BJ (cell line): ENCODE measurements at regions not wholly inside any gene's neighbourhood (a gene's known extent, or its start where the extent isn't known, plus 50 kb on each side); places are given as distances from the start of the nearest gene placed in this dataset.
"Not testable (repeated sequence)": the region's sequence is repeated elsewhere in the genome, so short reads cannot be mapped to it uniquely, and the experiment has no call there.

Experiments used
- CTCF ChIA-PET: fragments of 350-600 bp; formaldehyde crosslinking; extraction: SDS; loops from one replicate; lab custom pipeline; 2021; ENCODE audit warnings: antibody characterized with exemption, inconsistent platforms; lab: Yijun Ruan, JAX
- POLR2A ChIA-PET: fragments of 300-600 bp; sonication (Branson Sonifier 250); formaldehyde crosslinking; extraction: SDS; loops from one replicate; lab custom pipeline; 2021; ENCODE audit warnings: antibody characterized with exemption; lab: Charles Lee
- DNase-seq: peaks from one replicate; pipeline ENCODE4 v3.0.0-alpha.2; 2011; ENCODE audit warnings: low read depth
- H3K27me3 ChIP-seq: 2 replicates; pipeline ENCODE4 v1.6.0; 2011; ENCODE audit warnings: low read length; ENCODE audit not compliant: control insufficient read depth, insufficient read depth
- H3K36me3 ChIP-seq: 2 replicates; pipeline ENCODE4 v1.5.1; 2011; ENCODE audit warnings: low read length; ENCODE audit not compliant: control insufficient read depth, insufficient read depth
- H3K4me3 ChIP-seq: 2 replicates; pipeline ENCODE4 v1.5.1; 2011; ENCODE audit warnings: low read depth, mild to moderate bottlenecking, control low read depth, low read length
- CTCF ChIP-seq: IDR thresholded peaks from 2 replicates; pipeline ENCODE4 v1.5.1; 2011; ENCODE audit warnings: low read depth, mild to moderate bottlenecking, control low read depth, inconsistent platforms, low read length, moderate library complexity; ENCODE audit not compliant: insufficient read depth

- CTCF ChIA-PET = interaction anchor here (1.1 kb wide), 1 partner anchor 15 kb away, joined by 5 read pairs; no protein-coding TSS in a partner anchor
These were observed 103.3 kb downstream of the DEFB131A start for GRCh38 chr4:9547470-9547869.

GRCh38 chr4:9556076-9556475, 111.9 kb downstream of the DEFB131A start:
- DNase-seq, H3K4me3 ChIP-seq, POLR2A ChIA-PET, H3K36me3 ChIP-seq, CTCF ChIA-PET, H3K27me3 ChIP-seq: not testable (repeated sequence)

More at GRCh38 chr4:9547470-9547869, 103.3 kb downstream of the DEFB131A start:
- POLR2A ChIA-PET, DNase-seq, H3K36me3 ChIP-seq, H3K4me3 ChIP-seq, H3K27me3 ChIP-seq: not testable (repeated sequence)

GRCh38 chr4:9577869-9578268, 133.7 kb downstream of the DEFB131A start:
- CTCF ChIA-PET, DNase-seq, H3K36me3 ChIP-seq, H3K4me3 ChIP-seq, H3K27me3 ChIP-seq, POLR2A ChIA-PET: not testable (repeated sequence)

- H3K4me3 ChIP-seq, DNase-seq, CTCF ChIA-PET, POLR2A ChIA-PET, H3K36me3 ChIP-seq, H3K27me3 ChIP-seq: not testable (repeated sequence)
These were observed 138.7 kb downstream of the DEFB131A start for GRCh38 chr4:9582880-9583279.

GRCh38 chr4:9592010-9592409, 147.8 kb downstream of the DEFB131A start:
- POLR2A ChIA-PET = no interaction called here
- no peaks in the 10 kb centered on the region for H3K27me3 ChIP-seq
- no peaks in the 10 kb centered on the region for H3K36me3 ChIP-seq
- no peak for DNase-seq
- no peak for TF ChIP-seq CTCF
- no peak overlapping the region for H3K4me3 ChIP-seq
- CTCF ChIA-PET = no interaction called here

- H3K4me3 ChIP-seq = no peak overlapping the region
- TF ChIP-seq CTCF = no peak
- DNase-seq = no peak
- ChIA-PET POLR2A (no interaction called here), CTCF (no interaction called here)
- H3K36me3 ChIP-seq = no peaks in the 10 kb centered on the region
- no peaks in the 10 kb centered on the region for H3K27me3 ChIP-seq
These were observed 150.7 kb downstream of the DEFB131A start for GRCh38 chr4:9594948-9595347.

GRCh38 chr4:9595531-9595930, 151.3 kb downstream of the DEFB131A start:
- H3K36me3 ChIP-seq, DNase-seq, POLR2A ChIA-PET, CTCF ChIA-PET, H3K27me3 ChIP-seq, H3K4me3 ChIP-seq: not testable (repeated sequence)

- ChIA-PET POLR2A (no interaction called here), CTCF (no interaction called here)
- Histone ChIP-seq H3K27me3 (no peaks in the 10 kb centered on the region), H3K4me3 (no peak overlapping the region), H3K36me3 (no peaks in the 10 kb centered on the region)
- DNase-seq = no peak
- no peak for TF ChIP-seq CTCF
These were observed 155.1 kb downstream of the DEFB131A start for GRCh38 chr4:9599266-9599665.
